ENCODE measurements at regions not wholly inside any gene's neighbourhood (a gene's known extent, or its start where the extent isn't known, plus 50 kb on each side); places are given as distances from the start of the nearest gene placed in this dataset.

- H2AFZ ChIP-seq (ENCODE audit: insufficient read depth, low read depth, low read length, poor library complexity, severe bottlenecking) = no peak overlapping the region
- ATAC-seq (ENCODE audit: low read depth) (no peak), DNase-seq (no peak)
- no peaks in the 10 kb centered on the region for H3K36me3 ChIP-seq (replicated peaks in 1 of 2; ENCODE audit: control extremely low read depth in 1 of 2, control insufficient read depth in 1 of 2, extremely low read depth in 1 of 2, insufficient read depth in 2 of 2, low read length in 1 of 2)
- CTCF ChIA-PET = no interaction called here
- POLR2A ChIA-PET = no interaction called here
- H3K4me1 ChIP-seq (ENCODE audit: control insufficient read depth in 2 of 2, insufficient read depth in 2 of 2, low read length in 2 of 2) = no peaks in the 10 kb centered on the region
- no peak overlapping the region for H3K9ac ChIP-seq (ENCODE audit: low read length)
- Mint-ChIP-seq H3K27me3 (peaks cover 4% of the 10 kb centered on the region), H3K27ac (no peak overlapping the region), H3K4me1 (peaks cover 7% of the 10 kb centered on the region), H3K9me3 (ENCODE audit: insufficient read depth) (no peaks in the 10 kb centered on the region), H3K4me3 (no peak overlapping the region)
- H3K27ac ChIP-seq (ENCODE audit: low read length in 2 of 2) = no peak overlapping the region
- TF ChIP-seq EZH2 (IDR thresholded peaks at IDR 0.05; ENCODE audit: borderline replicate concordance, insufficient read depth, low read depth, low read length, poor library complexity, severe bottlenecking) (no peak), CTCF (IDR thresholded peaks at IDR 0.05) (no peak)
- WGBS (ENCODE audit: insufficient coverage) = 100% methylated on average over 1 of the region's 8 CpGs
- no peaks in the 10 kb centered on the region for H3K9me3 ChIP-seq (ENCODE audit: control extremely low read depth in 1 of 3, control insufficient read depth in 2 of 3, insufficient read depth in 1 of 3, low read length in 2 of 3)
- no peak overlapping the region for H3K4me3 ChIP-seq (ENCODE audit: control extremely low read depth in 1 of 5, extremely low read depth in 1 of 5, insufficient read depth in 1 of 5, low read depth in 2 of 5, low read length in 4 of 5)
- H3K4me2 ChIP-seq (replicated peaks; ENCODE audit: low read depth, low read length, poor library complexity, severe bottlenecking) = no peak overlapping the region
- no peaks in the 10 kb centered on the region for H3K79me2 ChIP-seq (ENCODE audit: control insufficient read depth, insufficient read depth, low read length)
- intact Hi-C loops (cut with micrococcal nuclease) = no loop called here
- H3K27me3 ChIP-seq (replicated peaks in 1 of 4; ENCODE audit: control extremely low read depth in 1 of 4, control insufficient read depth in 3 of 4, insufficient read depth in 4 of 4, low read length in 3 of 4) = peaks cover 0 to 3% (median 0%) of the 10 kb centered on the region in 4 experiments
- no peaks in the 10 kb centered on the region for H4K20me1 ChIP-seq (ENCODE audit: control insufficient read depth, insufficient read depth, low read length, poor library complexity, severe bottlenecking)
Measured at GRCh38 chrX:13888284-13888683, 71.4 kb upstream of the GPM6B start.

GRCh38 chrX:13885591-13885990 lies 68.7 kb upstream of the GPM6B start:
- no peak for ATAC-seq (ENCODE audit: low read depth)
- no peak overlapping the region for H3K27ac ChIP-seq (ENCODE audit: low read length in 2 of 2)
- no CpG with 5 or more reads among the region's 9 CpGs for WGBS (ENCODE audit: insufficient coverage)
- no peaks in the 10 kb centered on the region for H3K4me1 ChIP-seq (ENCODE audit: control insufficient read depth in 2 of 2, insufficient read depth in 2 of 2, low read length in 2 of 2)
- H3K9me3 Mint-ChIP-seq (ENCODE audit: insufficient read depth) = no peaks in the 10 kb centered on the region
- no peaks in the 10 kb centered on the region for H3K9me3 ChIP-seq (ENCODE audit: control extremely low read depth in 1 of 3, control insufficient read depth in 2 of 3, insufficient read depth in 1 of 3, low read length in 2 of 3)
- TF ChIP-seq CTCF (IDR thresholded peaks at IDR 0.05) (no peak), EZH2 (IDR thresholded peaks at IDR 0.05; ENCODE audit: borderline replicate concordance, insufficient read depth, low read depth, low read length, poor library complexity, severe bottlenecking) (no peak)
- H3K79me2 ChIP-seq (ENCODE audit: control insufficient read depth, insufficient read depth, low read length) = no peaks in the 10 kb centered on the region
- H3K4me2 ChIP-seq (replicated peaks; ENCODE audit: low read depth, low read length, poor library complexity, severe bottlenecking) = no peak overlapping the region
- intact Hi-C loops (cut with micrococcal nuclease) = no loop called here
- no peak overlapping the region for H3K4me3 ChIP-seq (ENCODE audit: control extremely low read depth in 1 of 5, extremely low read depth in 1 of 5, insufficient read depth in 1 of 5, low read depth in 2 of 5, low read length in 4 of 5)
- no peak for DNase-seq
- ChIA-PET CTCF (no interaction called here), POLR2A (no interaction called here)
- no peaks in the 10 kb centered on the region for H4K20me1 ChIP-seq (ENCODE audit: control insufficient read depth, insufficient read depth, low read length, poor library complexity, severe bottlenecking)
- H3K27me3 Mint-ChIP-seq = peaks cover 4% of the 10 kb centered on the region
- no peak overlapping the region for H3K27ac Mint-ChIP-seq
- H3K27me3 ChIP-seq (replicated peaks in 1 of 4; ENCODE audit: control extremely low read depth in 1 of 4, control insufficient read depth in 3 of 4, insufficient read depth in 4 of 4, low read length in 3 of 4) = peaks cover 0 to 2% (median 0%) of the 10 kb centered on the region in 4 experiments
- H3K9ac ChIP-seq (ENCODE audit: low read length) = no peak overlapping the region
- no peak overlapping the region for H3K4me3 Mint-ChIP-seq
- H2AFZ ChIP-seq (ENCODE audit: insufficient read depth, low read depth, low read length, poor library complexity, severe bottlenecking) = no peak overlapping the region
- no peaks in the 10 kb centered on the region for H3K36me3 ChIP-seq (replicated peaks in 1 of 2; ENCODE audit: control extremely low read depth in 1 of 2, control insufficient read depth in 1 of 2, extremely low read depth in 1 of 2, insufficient read depth in 2 of 2, low read length in 1 of 2)
- H3K4me1 Mint-ChIP-seq = no peaks in the 10 kb centered on the region

Data from B cell (primary cell).